KMS-11 (cell line): ENCODE measurements at regions not wholly inside any gene's neighbourhood (a gene's known extent, or its start where the extent isn't known, plus 50 kb on each side); places are given as distances from the start of the nearest gene placed in this dataset.

ENCODE experiments used
- H2AFZ ChIP-seq: fragments of 200-600 bp; sonication (generic); 2 replicates; pipeline ENCODE4 v1.6.1; 2016; ENCODE audit warnings: antibody characterized with exemption, mixed run types, low read depth
- H3K27ac ChIP-seq: fragments of 200-600 bp; sonication (generic); 2 replicates; pipeline ENCODE4 v1.6.1; 2016; ENCODE audit warnings: mild to moderate bottlenecking, mixed run types
- H3K27me3 ChIP-seq: fragments of 200-600 bp; sonication (generic); 2 replicates; pipeline ENCODE4 v1.6.1; 2017; ENCODE audit warnings: mild to moderate bottlenecking, low read depth, mixed run types, moderate library complexity; ENCODE audit not compliant: insufficient read depth
- H3K36me3 ChIP-seq: fragments of 200-600 bp; sonication (generic); 2 replicates; pipeline ENCODE4 v1.6.1; 2017; ENCODE audit warnings: mild to moderate bottlenecking, mixed run types; ENCODE audit not compliant: insufficient read depth
- H3K4me1 ChIP-seq: fragments of 200-600 bp; sonication (generic); 2 replicates; pipeline ENCODE4 v1.6.1; 2016; ENCODE audit warnings: mild to moderate bottlenecking, low read depth, mixed run types; ENCODE audit not compliant: poor library complexity, severe bottlenecking
- H3K4me2 ChIP-seq: fragments of 200-600 bp; sonication (generic); 2 replicates; pipeline ENCODE4 v1.7.0; 2016; ENCODE audit warnings: mild to moderate bottlenecking, mixed run types
- H3K4me3 ChIP-seq: fragments of 200-600 bp; sonication (generic); IDR thresholded peaks from 2 replicates; pipeline ENCODE4 v1.6.1; 2017; ENCODE audit warnings: low read depth, low read length, mixed read lengths; ENCODE audit not compliant: insufficient read depth
- H3K79me2 ChIP-seq: fragments of 200-600 bp; sonication (generic); 2 replicates; pipeline ENCODE4 v1.6.1; 2016; ENCODE audit warnings: low read depth, mixed run types; ENCODE audit not compliant: insufficient read depth
- H3K9ac ChIP-seq: fragments of 200-600 bp; sonication (generic); 2 replicates; pipeline ENCODE4 v1.6.1; 2016; ENCODE audit warnings: mild to moderate bottlenecking, mixed run types
- H4K20me1 ChIP-seq: fragments of 200-600 bp; sonication (generic); 2 replicates; pipeline ENCODE4 v1.6.1; 2016; ENCODE audit warnings: mild to moderate bottlenecking, mixed run types; ENCODE audit not compliant: insufficient read depth
- CTCF ChIP-seq: fragments of 200-600 bp; sonication (generic); conservative IDR thresholded peaks from 2 replicates; pipeline ENCODE4 v1.6.1; 2017; ENCODE audit warnings: low read depth, mild to moderate bottlenecking, antibody characterized with exemption, low read length, moderate library complexity, mixed read lengths

GRCh38 chr9:118108971-118109370 lies 404.8 kb downstream of the TLR4 start:
- no peak overlapping the region for H3K4me2 ChIP-seq
- H4K20me1 ChIP-seq: no peaks in the 10 kb centered on the region
- no peak for TF ChIP-seq CTCF

DNA sequence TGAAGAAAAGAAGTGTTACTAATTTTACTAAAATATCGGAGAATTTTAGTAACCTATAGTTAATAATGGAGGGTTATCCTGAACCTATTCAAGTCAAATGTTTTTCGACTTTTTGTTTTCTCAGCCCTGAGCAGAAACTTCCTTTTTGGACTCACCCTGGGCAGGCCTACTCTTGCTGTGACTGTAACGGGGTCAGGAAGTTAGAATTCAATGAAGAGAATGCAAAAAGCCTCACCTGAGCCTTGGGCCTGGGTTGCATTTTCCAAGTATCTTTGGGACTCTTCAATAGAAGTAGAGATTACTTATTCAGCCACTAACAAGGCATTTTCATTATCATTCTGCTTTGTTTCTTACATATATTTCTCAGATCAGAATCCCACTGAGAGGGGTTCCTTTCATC lies 405.3 kb downstream of the TLR4 start:
- Histone ChIP-seq H3K4me3 (no peak overlapping the region), H2AFZ (no peak overlapping the region), H3K4me1 (peaks cover 3% of the 10 kb centered on the region), H3K36me3 (no peaks in the 10 kb centered on the region), H3K27ac (no peak overlapping the region), H3K9ac (no peak overlapping the region), H4K20me1 (no peaks in the 10 kb centered on the region), H3K4me2 (no peak overlapping the region), H3K27me3 (no peaks in the 10 kb centered on the region), H3K79me2 (no peaks in the 10 kb centered on the region)
- TF ChIP-seq CTCF: no peak

More at GRCh38 chr9:118108971-118109370, 404.8 kb downstream of the TLR4 start:
- H3K9ac ChIP-seq: no peak overlapping the region
- H3K27ac ChIP-seq: no peak overlapping the region
- no peak overlapping the region for H2AFZ ChIP-seq
- H3K36me3 ChIP-seq: no peaks in the 10 kb centered on the region
- H3K4me1 ChIP-seq: peaks cover 3% of the 10 kb centered on the region
- no peaks in the 10 kb centered on the region for H3K79me2 ChIP-seq
- H3K4me3 ChIP-seq: no peak overlapping the region
- no peaks in the 10 kb centered on the region for H3K27me3 ChIP-seq

GRCh38 chr9:118121361-118121760 lies 417.2 kb downstream of the TLR4 start:
- no peak overlapping the region for H3K27ac ChIP-seq
- H3K4me3 ChIP-seq: no peak overlapping the region
- H3K27me3 ChIP-seq: no peaks in the 10 kb centered on the region
- TF ChIP-seq CTCF: no peak
- H4K20me1 ChIP-seq: no peaks in the 10 kb centered on the region
- H3K9ac ChIP-seq: no peak overlapping the region
- H3K79me2 ChIP-seq: no peaks in the 10 kb centered on the region
- H2AFZ ChIP-seq: no peak overlapping the region
- no peaks in the 10 kb centered on the region for H3K4me1 ChIP-seq
- no peaks in the 10 kb centered on the region for H3K36me3 ChIP-seq
- no peak overlapping the region for H3K4me2 ChIP-seq

DNA sequence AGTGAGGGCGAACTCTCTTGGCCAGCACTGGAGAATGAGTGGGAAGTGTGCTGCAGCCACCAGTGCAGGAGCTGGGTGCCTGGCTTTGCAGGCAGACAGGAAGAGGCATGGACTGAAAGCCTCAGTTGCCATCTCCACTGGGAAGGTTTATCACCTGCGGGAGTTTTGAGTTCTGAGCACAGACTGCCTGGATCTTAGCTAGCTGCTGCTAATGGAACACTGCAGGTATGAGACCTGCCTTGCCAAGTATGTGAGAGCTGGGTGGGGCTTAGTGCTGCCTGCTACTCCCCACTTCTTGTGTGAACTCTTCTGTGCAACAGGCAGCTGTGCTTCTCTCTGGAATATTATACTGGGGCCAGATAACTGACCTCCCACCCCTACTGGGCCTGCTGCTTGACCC lies 424.1 kb downstream of the TLR4 start:
- Histone ChIP-seq H3K4me2 (no peak overlapping the region), H3K27ac (no peak overlapping the region), H3K9ac (no peak overlapping the region), H3K4me3 (no peak overlapping the region), H3K4me1 (no peaks in the 10 kb centered on the region), H3K36me3 (no peaks in the 10 kb centered on the region), H3K79me2 (no peaks in the 10 kb centered on the region), H3K27me3 (no peaks in the 10 kb centered on the region), H2AFZ (no peak overlapping the region), H4K20me1 (no peaks in the 10 kb centered on the region)
- no peak for TF ChIP-seq CTCF
